T-cell (primary cell): ENCODE measurements at regions not wholly inside any gene's neighbourhood (a gene's known extent, or its start where the extent isn't known, plus 50 kb on each side); places are given as distances from the start of the nearest gene placed in this dataset.

Experiments
- ATAC-seq, 4 experiments: fragments of 200-7000 bp in 3 of 4; fragments of 150-1000 bp in 1 of 4; cut with Tn5 transposase; replicated peaks in 1 of 4; 1 replicate in 3 of 4; 2 replicates in 1 of 4; pipeline ENCODE4 v1.10.0; 2021; ENCODE audit warnings: moderate library complexity in 3 of 4, mild to moderate bottlenecking in 2 of 4, moderate number of reproducible peaks in 1 of 4
- CTCF ChIA-PET, 2 donors: fragments of 300-600 bp; sonication (Branson Sonifier 250); formaldehyde crosslinking; loops; one replicate each; lab custom pipeline; 2022; ENCODE audit warnings: antibody characterized with exemption in 2 of 2; lab: Charles Lee
- POLR2A ChIA-PET, 2 donors: fragments of 300-600 bp; sonication (Branson Sonifier 250); formaldehyde crosslinking; loops; one replicate each; lab custom pipeline; 2022; ENCODE audit warnings: antibody characterized with exemption in 2 of 2; lab: Charles Lee
- DNase-seq, 35 experiments: peaks; one replicate each; pipeline versions ENCODE4 v3.0.0 to v3.0.0-alpha.2; 2013 to 2023
- H3K27ac ChIP-seq: one replicate; pipeline ENCODE4 v1.5.1; 2013; ENCODE audit warnings: low read length
- H3K27me3 ChIP-seq, 2 experiments: replicated peaks in 1 of 2; 1 replicate in 1 of 2; 2 replicates in 1 of 2; pipeline versions ENCODE4 v1.6.1 to v1.7.0; 2013; ENCODE audit warnings: low read length in 1 of 2, mixed read lengths in 1 of 2; ENCODE audit not compliant: control insufficient read depth in 2 of 2, insufficient read depth in 2 of 2; ENCODE audit errors: extremely low read depth in 1 of 2
- H3K36me3 ChIP-seq, 2 donors: 1 replicate in 1 of 2; 2 replicates in 1 of 2; pipeline versions ENCODE4 v1.6.1 to v1.7.0; 2013; ENCODE audit warnings: low read length in 1 of 2; ENCODE audit not compliant: control insufficient read depth in 2 of 2, insufficient read depth in 1 of 2; ENCODE audit errors: extremely low read depth in 1 of 2
- H3K4me1 ChIP-seq, 2 experiments: 1 replicate in 1 of 2; 2 replicates in 1 of 2; pipeline versions ENCODE4 v1.6.1 to v1.7.0; 2013; ENCODE audit warnings: low read length in 2 of 2, mixed read lengths in 1 of 2; ENCODE audit not compliant: insufficient read depth in 2 of 2, control insufficient read depth in 1 of 2; ENCODE audit errors: extremely low read depth in 1 of 2
- H3K4me3 ChIP-seq, 2 donors: 1 replicate in 1 of 2; 2 replicates in 1 of 2; pipeline versions ENCODE4 v1.5.1 to v1.7.0; 2013; ENCODE audit warnings: mild to moderate bottlenecking in 2 of 2, low read length in 1 of 2, moderate library complexity in 1 of 2; ENCODE audit not compliant: control insufficient read depth in 1 of 2; ENCODE audit errors: extremely low read depth in 1 of 2
- H3K9me3 ChIP-seq: 2 replicates; pipeline ENCODE4 v1.7.0; 2013
- H3K27ac Mint-ChIP-seq, 2 donors: one replicate each; pipeline ENCODE4 v1.8.0; 2020 to 2021; ENCODE audit warnings: mild to moderate bottlenecking in 2 of 2, mixed read lengths in 2 of 2
- H3K27me3 Mint-ChIP-seq, 2 donors: one replicate each; pipeline ENCODE4 v1.8.0; 2021 to 2022; ENCODE audit warnings: mixed read lengths in 2 of 2
- H3K36me3 Mint-ChIP-seq: one replicate; pipeline ENCODE4 v1.8.0; 2021; ENCODE audit warnings: mixed read lengths
- H3K4me1 Mint-ChIP-seq, 3 donors: one replicate each; pipeline ENCODE4 v1.8.0; 2020 to 2022; ENCODE audit warnings: mixed read lengths in 3 of 3, mild to moderate bottlenecking in 1 of 3
- H3K4me3 Mint-ChIP-seq, 3 donors: one replicate each; pipeline ENCODE4 v1.8.0; 2020 to 2022; ENCODE audit warnings: mild to moderate bottlenecking in 3 of 3, mixed read lengths in 3 of 3, moderate library complexity in 3 of 3
- H3K9me3 Mint-ChIP-seq, 3 donors: one replicate each; pipeline ENCODE4 v1.8.0; 2020 to 2022; ENCODE audit warnings: mixed read lengths in 3 of 3
- WGBS: methylation state at CpG from one replicate; pipeline ENCODE4 v1.1.5; 2013; ENCODE audit warnings: missing lambda C conversion rate; ENCODE audit not compliant: insufficient coverage; 5-methylcytosine and 5-hydroxymethylcytosine counted together

- ChIA-PET POLR2A (no interaction called here), CTCF (no interaction called here)
- no peaks in the 10 kb centered on the region for H3K9me3 Mint-ChIP-seq
- H3K4me3 ChIP-seq = no peak overlapping the region
- H3K27me3 ChIP-seq = peaks cover 0 to 19% of the 10 kb centered on the region in 2 experiments
- H3K27me3 Mint-ChIP-seq = peaks cover 3% of the 10 kb centered on the region in 2 donors
- H3K4me1 ChIP-seq = no peaks in the 10 kb centered on the region
- no peaks in the 10 kb centered on the region for H3K4me1 Mint-ChIP-seq
- WGBS = 56% methylated on average over 5 of the region's 7 CpGs
- H3K27ac Mint-ChIP-seq = no peak overlapping the region
- DNase-seq (no peak), ATAC-seq (no peak)
- H3K27ac ChIP-seq = no peak overlapping the region
- no peaks in the 10 kb centered on the region for H3K36me3 ChIP-seq
- no peak overlapping the region for H3K4me3 Mint-ChIP-seq
- no peaks in the 10 kb centered on the region for H3K36me3 Mint-ChIP-seq
- no peaks in the 10 kb centered on the region for H3K9me3 ChIP-seq
Measured at GRCh38 chr10:128851726-128852125, 615.3 kb upstream of the MGMT start.

DNA sequence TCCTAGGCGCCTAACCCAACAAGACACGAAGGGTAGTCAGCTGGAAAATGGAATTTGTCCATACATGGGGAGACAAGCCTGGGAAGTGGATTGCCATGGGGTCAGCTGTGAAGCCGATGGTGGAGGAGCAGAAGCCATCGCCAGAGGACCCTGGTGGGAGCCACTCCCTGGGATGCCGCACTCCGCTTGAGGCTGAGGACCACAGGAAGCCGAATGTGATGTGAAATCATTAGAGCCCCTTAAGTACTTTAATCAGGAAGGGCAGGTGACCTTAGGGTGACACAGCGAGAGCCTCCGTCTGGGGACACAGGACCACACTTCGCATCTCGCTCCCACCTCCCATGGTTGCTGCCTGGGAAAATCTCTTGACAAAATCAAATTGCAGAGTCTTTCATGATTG, 614.6 kb upstream of the MGMT start:
- WGBS = 92% methylated on average over 5 of the region's 11 CpGs
- Histone ChIP-seq H3K4me1 (no peaks in the 10 kb centered on the region), H3K9me3 (no peaks in the 10 kb centered on the region), H3K36me3 (no peaks in the 10 kb centered on the region), H3K27me3 (peaks cover 0 to 19% of the 10 kb centered on the region in 2 experiments), H3K4me3 (no peak overlapping the region), H3K27ac (no peak overlapping the region)
- DNase-seq (no peak), ATAC-seq (no peak)
- CTCF ChIA-PET = no interaction called here
- Mint-ChIP-seq H3K9me3 (no peaks in the 10 kb centered on the region), H3K4me3 (no peak overlapping the region), H3K27ac (no peak overlapping the region), H3K27me3 (peaks cover 3% of the 10 kb centered on the region in 2 donors), H3K36me3 (no peaks in the 10 kb centered on the region), H3K4me1 (no peaks in the 10 kb centered on the region)
- POLR2A ChIA-PET = no interaction called here

DNA sequence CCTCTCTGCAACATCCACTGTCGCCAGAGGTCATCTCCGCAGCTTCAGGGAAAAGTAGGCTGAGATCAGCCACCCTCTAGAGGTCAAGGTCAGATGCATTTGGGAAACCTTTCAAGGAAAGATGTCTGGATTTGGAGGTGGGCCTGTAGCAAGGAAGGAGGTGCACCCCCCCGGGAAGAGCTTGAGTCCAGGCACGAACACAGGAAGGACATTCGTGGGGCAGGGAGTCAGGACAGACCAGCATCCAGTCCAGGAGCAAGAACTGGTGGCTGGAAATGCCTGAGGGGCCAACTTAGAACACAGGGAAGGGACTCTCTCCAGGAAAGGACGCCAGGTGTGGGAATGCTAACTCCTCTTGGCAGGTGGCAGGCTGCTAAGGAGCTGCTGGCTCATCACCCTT, 614.1 kb upstream of the MGMT start:
- no peak overlapping the region for H3K4me3 Mint-ChIP-seq
- Histone ChIP-seq H3K36me3 (no peaks in the 10 kb centered on the region), H3K27ac (no peak overlapping the region), H3K9me3 (no peaks in the 10 kb centered on the region), H3K27me3 (peaks cover 0 to 19% of the 10 kb centered on the region in 2 experiments), H3K4me3 (no peak overlapping the region), H3K4me1 (no peaks in the 10 kb centered on the region)
- DNase-seq (no peak), ATAC-seq (no peak)
- H3K27me3 Mint-ChIP-seq = peaks cover 3% of the 10 kb centered on the region in 2 donors
- H3K4me1 Mint-ChIP-seq = no peaks in the 10 kb centered on the region
- H3K9me3 Mint-ChIP-seq = no peaks in the 10 kb centered on the region
- H3K27ac Mint-ChIP-seq = no peak overlapping the region
- 87% methylated on average over 5 of the region's 6 CpGs for WGBS
- H3K36me3 Mint-ChIP-seq = no peaks in the 10 kb centered on the region
- POLR2A ChIA-PET = no interaction called here
- CTCF ChIA-PET = no interaction called here

DNA sequence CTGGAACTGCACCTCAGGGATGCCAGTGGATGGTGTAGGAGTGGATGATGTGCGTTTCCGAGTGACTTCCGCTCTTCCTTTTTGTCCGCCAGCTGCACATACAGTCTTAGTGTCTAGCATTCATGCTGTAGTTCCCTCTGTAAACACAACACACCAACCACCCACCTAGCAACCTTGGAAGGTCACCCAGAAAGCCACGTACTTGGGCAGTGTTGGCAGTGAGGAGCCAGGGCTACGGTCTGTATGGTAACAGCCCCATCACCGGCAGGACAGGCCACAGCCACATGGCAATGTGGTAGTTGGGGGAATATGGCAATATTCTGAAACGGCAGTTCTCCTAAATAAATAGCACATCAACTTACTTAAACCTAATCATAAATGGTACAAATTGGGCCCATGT, 613.5 kb upstream of the MGMT start:
- no peak overlapping the region for H3K4me3 Mint-ChIP-seq
- Histone ChIP-seq H3K9me3 (no peaks in the 10 kb centered on the region), H3K36me3 (no peaks in the 10 kb centered on the region), H3K4me3 (no peak overlapping the region), H3K4me1 (no peaks in the 10 kb centered on the region), H3K27me3 (peaks cover 0 to 19% of the 10 kb centered on the region in 2 experiments), H3K27ac (no peak overlapping the region)
- ChIA-PET CTCF (no interaction called here), POLR2A (no interaction called here)
- no peaks in the 10 kb centered on the region for H3K4me1 Mint-ChIP-seq
- no peak for ATAC-seq
- no CpG with 5 or more reads among the region's 8 CpGs for whole genome bisulfite sequencing
- no peak for DNase-seq
- H3K27me3 Mint-ChIP-seq = peaks cover 3% of the 10 kb centered on the region in 2 donors
- no peaks in the 10 kb centered on the region for H3K9me3 Mint-ChIP-seq
- H3K27ac Mint-ChIP-seq = no peak overlapping the region
- H3K36me3 Mint-ChIP-seq = no peaks in the 10 kb centered on the region

DNA sequence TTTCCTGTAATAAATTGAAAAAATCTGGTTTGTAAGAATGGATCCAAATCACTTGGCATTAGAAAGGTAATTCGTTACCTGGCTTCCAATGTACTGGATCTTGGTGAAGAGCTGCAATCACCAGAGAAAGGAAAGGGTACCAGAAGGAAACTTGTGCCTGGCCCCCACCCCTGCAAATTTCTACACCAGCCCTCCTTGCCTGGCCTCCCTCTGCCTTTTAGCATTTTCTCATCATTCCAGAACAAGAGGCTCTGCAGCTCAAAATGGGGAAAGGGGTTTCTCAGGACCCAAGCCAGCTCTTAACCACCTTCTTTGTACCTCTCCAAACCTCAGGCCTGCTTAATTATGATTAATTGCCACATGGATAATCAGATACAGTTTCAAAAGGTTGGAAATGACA, 612.8 kb upstream of the MGMT start:
- WGBS = no CpG with 5 or more reads among the region's 1 CpG
- H3K27me3 ChIP-seq = peaks cover 0 to 19% of the 10 kb centered on the region in 2 experiments
- POLR2A ChIA-PET = no interaction called here
- no peak overlapping the region for H3K4me3 Mint-ChIP-seq
- no peaks in the 10 kb centered on the region for H3K4me1 ChIP-seq
- H3K27ac Mint-ChIP-seq = no peak overlapping the region
- no peak overlapping the region for H3K27ac ChIP-seq
- no peaks in the 10 kb centered on the region for H3K36me3 ChIP-seq
- H3K36me3 Mint-ChIP-seq = no peaks in the 10 kb centered on the region
- no peak for ATAC-seq
- no peaks in the 10 kb centered on the region for H3K9me3 Mint-ChIP-seq
- H3K4me3 ChIP-seq = no peak overlapping the region
- peaks cover 3% of the 10 kb centered on the region in 2 donors for H3K27me3 Mint-ChIP-seq
- no peaks in the 10 kb centered on the region for H3K9me3 ChIP-seq
- H3K4me1 Mint-ChIP-seq = no peaks in the 10 kb centered on the region
- DNase-seq = no peak
- CTCF ChIA-PET = no interaction called here

DNA sequence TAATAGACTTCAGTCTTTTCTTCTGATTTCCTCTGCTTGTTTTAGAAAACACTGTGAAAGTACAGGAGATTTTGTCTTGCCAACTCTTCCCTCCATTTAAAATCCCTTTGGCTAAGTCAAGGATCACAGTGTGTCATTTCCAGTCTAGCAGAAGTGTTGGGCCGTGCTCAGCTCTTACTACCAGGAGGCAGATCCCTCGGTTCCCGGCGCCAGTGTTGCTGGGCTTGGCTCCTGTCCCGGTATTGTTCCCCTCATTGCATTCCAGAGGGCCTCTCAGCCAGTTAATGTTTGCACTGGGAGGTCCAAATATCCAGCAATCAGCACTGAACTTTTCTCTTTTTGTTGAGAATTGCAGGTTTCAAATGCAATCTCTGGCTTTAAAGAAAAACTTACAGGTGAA, 612.1 kb upstream of the MGMT start:
- Histone ChIP-seq H3K36me3 (no peaks in the 10 kb centered on the region), H3K27ac (no peak overlapping the region), H3K27me3 (peaks cover 0 to 19% of the 10 kb centered on the region in 2 experiments), H3K9me3 (no peaks in the 10 kb centered on the region), H3K4me1 (no peaks in the 10 kb centered on the region), H3K4me3 (no peak overlapping the region)
- Mint-ChIP-seq H3K4me3 (no peak overlapping the region), H3K4me1 (no peaks in the 10 kb centered on the region), H3K36me3 (no peaks in the 10 kb centered on the region), H3K9me3 (no peaks in the 10 kb centered on the region), H3K27ac (no peak overlapping the region), H3K27me3 (peaks cover 3% of the 10 kb centered on the region in 2 donors)
- ChIA-PET POLR2A (no interaction called here), CTCF (no interaction called here)
- ATAC-seq (no peak), DNase-seq (no peak)
- WGBS = 70% methylated on average over 5 of the region's 5 CpGs
